Hepatocyte (in vitro differentiated cells): ENCODE measurements at regions not wholly inside any gene's neighbourhood (a gene's known extent, or its start where the extent isn't known, plus 50 kb on each side); places are given as distances from the start of the nearest gene placed in this dataset.

ENCODE experiments used
- CTCF ChIP-seq: fragments of 200-600 bp; sonication (generic); IDR thresholded peaks from 2 replicates; pipeline ENCODE4 v1.5.1; 2016; ENCODE audit warnings: antibody characterized with exemption, mild to moderate bottlenecking; ENCODE audit not compliant: poor library complexity
- EZH2 ChIP-seq: fragments of 200-600 bp; sonication (generic); IDR thresholded peaks from 2 replicates; pipeline ENCODE4 v1.6.1; 2016; ENCODE audit warnings: antibody characterized with exemption, mild to moderate bottlenecking, borderline replicate concordance
- EZH2phosphoT487 ChIP-seq: fragments of 200-600 bp; sonication (generic); IDR thresholded peaks from one replicate; pipeline ENCODE4 v1.6.1; 2018; ENCODE audit warnings: antibody characterized with exemption, mild to moderate bottlenecking, low read depth, moderate library complexity; ENCODE audit not compliant: unreplicated experiment, severe bottlenecking

GRCh38 chr18:54444319-54444914, 86.7 kb downstream of the C18orf54 start:
- TF ChIP-seq EZH2 (no peak), EZH2phosphoT487 (no peak), CTCF (peak; percentile 96)
